Endothelial cell of umbilical vein (primary cell): ENCODE measurements at regions not wholly inside any gene's neighbourhood (a gene's known extent, or its start where the extent isn't known, plus 50 kb on each side); places are given as distances from the start of the nearest gene placed in this dataset.

ENCODE experiments used
- BruUV-seq: library from RNA; stranded (reverse); fragments of 400-500 nt; replicated peaks from 2 replicates; lab custom pipeline; 2021; lab: Mats Ljungman, UMichigan
- CTCF ChIA-PET: fragments of 300-600, 350-600 bp; sonication (Branson Sonifier 250); formaldehyde crosslinking; loops from one replicate; lab custom pipeline; 2021; ENCODE audit warnings: antibody characterized with exemption, inconsistent platforms; lab: Charles Lee
- POLR2A ChIA-PET: fragments of 300-600, 350-600 bp; sonication (Branson Sonifier 250); formaldehyde crosslinking; loops from one replicate; lab custom pipeline; 2021; ENCODE audit warnings: antibody characterized with exemption, inconsistent platforms; lab: Charles Lee
- DNase-seq: peaks from one replicate; pipeline ENCODE4 v3.0.0-alpha.2; 2011; ENCODE audit warnings: low read depth, low spot score
- FAIRE-seq: peaks from 2 replicates; lab custom pipeline; 2011; peaks lifted over from hg19 to GRCh38; lab: Jason Lieb, UNC
- H2AFZ ChIP-seq: 2 replicates; pipeline ENCODE4 v1.6.0; 2012; ENCODE audit warnings: low read depth, low read length, control low read depth, inconsistent platforms
- H3K27ac ChIP-seq: 2 replicates; pipeline ENCODE4 v1.5.1; 2011; ENCODE audit warnings: low read depth, mild to moderate bottlenecking, control low read depth, low read length, moderate library complexity; ENCODE audit not compliant: insufficient read depth
- H3K27me3 ChIP-seq, 2 experiments: 2 replicates each; pipeline versions ENCODE4 v1.6.0 to v1.6.1; 2011; ENCODE audit warnings: low read length in 2 of 2, mixed read lengths in 1 of 2; ENCODE audit not compliant: control insufficient read depth in 2 of 2, insufficient read depth in 2 of 2
- H3K36me3 ChIP-seq, 2 experiments: 2 replicates in 1 of 2; 3 replicates in 1 of 2; pipeline ENCODE4 v1.5.1; 2011; ENCODE audit warnings: low read length in 2 of 2, mild to moderate bottlenecking in 1 of 2, moderate library complexity in 1 of 2; ENCODE audit not compliant: control insufficient read depth in 2 of 2, insufficient read depth in 2 of 2; ENCODE audit errors: extremely low read depth in 1 of 2
- H3K4me1 ChIP-seq: 3 replicates; pipeline ENCODE4 v1.5.1; 2011; ENCODE audit warnings: mild to moderate bottlenecking, low read length; ENCODE audit not compliant: control insufficient read depth, insufficient read depth; ENCODE audit errors: extremely low read depth
- H3K4me2 ChIP-seq: 2 replicates; pipeline ENCODE4 v1.6.1; 2011; ENCODE audit warnings: low read length, control low read depth, mixed read lengths; ENCODE audit not compliant: insufficient read depth
- H3K4me3 ChIP-seq, 3 experiments: fragments of 200-600 bp in 1 of 3; sonication (generic), shearing (Covaris generic) in 1 of 3; replicated peaks in 1 of 3; 2 replicates each; pipeline ENCODE4 v1.5.1; 2011 to 2016; ENCODE audit warnings: control low read depth in 3 of 3, low read length in 3 of 3, mild to moderate bottlenecking in 2 of 3, inconsistent platforms in 1 of 3, low read depth in 1 of 3, moderate library complexity in 1 of 3; ENCODE audit not compliant: insufficient read depth in 1 of 3
- H3K79me2 ChIP-seq: 2 replicates; pipeline ENCODE4 v1.6.0; 2012; ENCODE audit warnings: low read length, inconsistent platforms; ENCODE audit not compliant: control insufficient read depth, insufficient read depth
- H3K9ac ChIP-seq: replicated peaks from 2 replicates; pipeline ENCODE3; 2011; ENCODE audit warnings: low read length, control low read depth; ENCODE audit not compliant: insufficient read depth; ENCODE audit errors: extremely low read depth
- H3K9me1 ChIP-seq: replicated peaks from 3 replicates; pipeline ENCODE4 v1.6.0; 2011; ENCODE audit warnings: mild to moderate bottlenecking, low read length; ENCODE audit not compliant: control insufficient read depth, insufficient read depth; ENCODE audit errors: extremely low read depth
- H3K9me3 ChIP-seq: replicated peaks from 2 replicates; pipeline ENCODE4 v1.5.1; 2012; ENCODE audit warnings: low read length, inconsistent platforms; ENCODE audit not compliant: control insufficient read depth, insufficient read depth
- H4K20me1 ChIP-seq: replicated peaks from 2 replicates; pipeline ENCODE3; 2011; ENCODE audit warnings: mild to moderate bottlenecking, low read length; ENCODE audit not compliant: control insufficient read depth, insufficient read depth; ENCODE audit errors: extremely low read depth
- EZH2 ChIP-seq: IDR thresholded peaks from 2 replicates; pipeline ENCODE4 v1.6.1; 2012; ENCODE audit warnings: borderline replicate concordance, low read depth, mild to moderate bottlenecking, moderate library complexity, low read length, inconsistent platforms; ENCODE audit not compliant: severe bottlenecking
- FOS ChIP-seq: IDR thresholded peaks from 2 replicates; pipeline ENCODE4 v1.6.1; 2011; ENCODE audit warnings: mild to moderate bottlenecking, low read length, moderate library complexity, borderline replicate concordance; ENCODE audit not compliant: insufficient read depth
- GATA2 ChIP-seq: IDR thresholded peaks from 2 replicates; pipeline ENCODE4 v1.7.0; 2011; ENCODE audit warnings: low read depth, mild to moderate bottlenecking, moderate library complexity, mixed read lengths, low read length; ENCODE audit not compliant: insufficient read length, insufficient read depth
- JUN ChIP-seq: IDR thresholded peaks from 2 replicates; pipeline ENCODE4 v1.6.1; 2011; ENCODE audit warnings: borderline replicate concordance, low read depth; ENCODE audit not compliant: insufficient read length, insufficient read depth
- MYC ChIP-seq: IDR thresholded peaks from one replicate; pipeline ENCODE4 v1.6.1; 2011; ENCODE audit warnings: mild to moderate bottlenecking, low read depth, low read length
- POLR2A ChIP-seq: IDR thresholded peaks from 2 replicates; pipeline ENCODE4 v1.6.1; 2012; ENCODE audit warnings: low read depth, mild to moderate bottlenecking, control low read depth, low read length
- dilution Hi-C: fragments of 300-500 bp; cut with MboI; formaldehyde crosslinking; loops from one replicate; pipeline ENCODE4 v1.15.0; 2019; ENCODE audit warnings: low sequenced_read_pairs; ENCODE audit not compliant: extremely low pct_ligation_motif_present
- intact Hi-C: fragments of 100-400 bp; cut with micrococcal nuclease; formaldehyde crosslinking; loops from one replicate; pipeline ENCODE4 v1.10.0; 2022
- TF ChIP-seq, protein P1 (sequence below): IDR thresholded peaks from 2 replicates; pipeline ENCODE4 v1.6.1; 2011; ENCODE audit not compliant: insufficient read depth, insufficient read length
- TF ChIP-seq, protein P2 (sequence below), 2 donors: IDR thresholded peaks; 1 replicate in 1 of 2; 2 replicates in 1 of 2; pipeline ENCODE4 v1.5.1; 2011; ENCODE audit warnings: low read length in 2 of 2, mild to moderate bottlenecking in 2 of 2, moderate library complexity in 2 of 2, control low read depth in 1 of 2, inconsistent platforms in 1 of 2, low read depth in 1 of 2; ENCODE audit not compliant: insufficient read depth in 1 of 2; ENCODE audit errors: extremely low read depth in 1 of 2

DNA sequence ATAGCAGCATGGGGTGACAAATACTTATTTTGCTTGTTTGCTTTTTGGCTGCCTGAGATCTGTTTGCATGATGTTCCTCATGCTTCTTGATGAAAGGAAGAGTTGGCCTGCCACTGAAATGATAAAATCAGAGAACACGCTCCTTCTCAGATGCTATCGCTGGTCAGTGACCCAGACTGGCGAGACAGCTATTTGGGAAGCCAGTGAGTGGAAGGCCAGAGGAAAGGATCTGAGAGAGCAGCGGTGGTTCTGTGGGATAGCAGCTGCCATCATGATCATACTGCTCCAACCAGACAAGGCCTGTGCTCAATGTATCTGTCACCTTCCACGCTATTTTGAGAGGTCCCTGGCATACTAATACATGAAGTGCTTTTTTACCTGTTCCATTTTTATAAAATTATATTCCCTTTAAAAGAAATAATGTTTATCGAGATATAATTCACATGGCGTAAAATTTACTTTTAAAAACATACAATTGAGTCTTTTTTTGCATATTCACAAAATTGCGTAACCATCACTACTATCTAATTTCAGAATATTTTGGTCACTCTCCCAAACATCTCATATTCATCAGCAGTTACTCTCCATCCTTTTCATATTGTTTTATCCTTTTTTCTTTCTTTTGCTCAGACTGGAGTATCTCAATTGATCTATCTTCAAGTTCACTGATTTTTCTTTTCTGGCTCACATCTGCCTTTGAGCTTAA is 695.1 kb downstream of the TNS3 start:
- CTCF ChIA-PET, result no interaction called here
- TF ChIP-seq EZH2 (no peak), JUN (no peak), FOS (no peak), POLR2A (no peak), GATA2 (no peak), MYC (no peak)
- TF ChIP-seq, protein P1, sequence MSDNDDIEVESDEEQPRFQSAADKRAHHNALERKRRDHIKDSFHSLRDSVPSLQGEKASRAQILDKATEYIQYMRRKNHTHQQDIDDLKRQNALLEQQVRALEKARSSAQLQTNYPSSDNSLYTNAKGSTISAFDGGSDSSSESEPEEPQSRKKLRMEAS, result no peak
- TF ChIP-seq, protein P2, sequence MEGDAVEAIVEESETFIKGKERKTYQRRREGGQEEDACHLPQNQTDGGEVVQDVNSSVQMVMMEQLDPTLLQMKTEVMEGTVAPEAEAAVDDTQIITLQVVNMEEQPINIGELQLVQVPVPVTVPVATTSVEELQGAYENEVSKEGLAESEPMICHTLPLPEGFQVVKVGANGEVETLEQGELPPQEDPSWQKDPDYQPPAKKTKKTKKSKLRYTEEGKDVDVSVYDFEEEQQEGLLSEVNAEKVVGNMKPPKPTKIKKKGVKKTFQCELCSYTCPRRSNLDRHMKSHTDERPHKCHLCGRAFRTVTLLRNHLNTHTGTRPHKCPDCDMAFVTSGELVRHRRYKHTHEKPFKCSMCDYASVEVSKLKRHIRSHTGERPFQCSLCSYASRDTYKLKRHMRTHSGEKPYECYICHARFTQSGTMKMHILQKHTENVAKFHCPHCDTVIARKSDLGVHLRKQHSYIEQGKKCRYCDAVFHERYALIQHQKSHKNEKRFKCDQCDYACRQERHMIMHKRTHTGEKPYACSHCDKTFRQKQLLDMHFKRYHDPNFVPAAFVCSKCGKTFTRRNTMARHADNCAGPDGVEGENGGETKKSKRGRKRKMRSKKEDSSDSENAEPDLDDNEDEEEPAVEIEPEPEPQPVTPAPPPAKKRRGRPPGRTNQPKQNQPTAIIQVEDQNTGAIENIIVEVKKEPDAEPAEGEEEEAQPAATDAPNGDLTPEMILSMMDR (IDR thresholded peaks at IDR 0.05; ENCODE audit: extremely low read depth in 1 of 2, insufficient read depth in 1 of 2, low read depth in 1 of 2, low read length in 2 of 2), result no peak
- POLR2A ChIA-PET, result no interaction called here
- H3K9me1 ChIP-seq, result no peaks in the 10 kb centered on the region
- H3K4me2 ChIP-seq, result no peak overlapping the region
- H3K9ac ChIP-seq, result no peak overlapping the region
- no TSS peak for BruUV-seq
- no peaks in the 10 kb centered on the region for H3K36me3 ChIP-seq
- no peaks in the 10 kb centered on the region for H3K27me3 ChIP-seq
- peaks cover 5% of the 10 kb centered on the region for H3K4me1 ChIP-seq
- no peaks in the 10 kb centered on the region for H3K9me3 ChIP-seq
- no peak overlapping the region for H3K4me3 ChIP-seq
- no peak overlapping the region for H3K27ac ChIP-seq
- no peak for DNase-seq
- peak overlapping the region; percentile 18 for H2AFZ ChIP-seq
- H3K79me2 ChIP-seq, result no peaks in the 10 kb centered on the region
- dilution Hi-C loops, result no loop called here
- FAIRE-seq, result no peak
- no peaks in the 10 kb centered on the region for H4K20me1 ChIP-seq
- intact Hi-C loops, result no loop called here
